IMR-90 (cell line): ENCODE measurements at regions not wholly inside any gene's neighbourhood (a gene's known extent, or its start where the extent isn't known, plus 50 kb on each side); places are given as distances from the start of the nearest gene placed in this dataset.

ENCODE experiments used
- ATAC-seq: fragments of 200-7000 bp; cut with Tn5 transposase; 2 replicates; pipeline ENCODE4 v1.9.1; 2020; ENCODE audit warnings: low read depth, mild to moderate bottlenecking, moderate library complexity
- BruUV-seq: library from RNA; stranded (reverse); fragments of 400-500 nt; replicated peaks from 2 replicates; lab custom pipeline; 2021; lab: Mats Ljungman, UMichigan
- CTCF ChIA-PET: fragments of 300-600 bp; formaldehyde crosslinking; extraction: SDS; loops from one replicate; lab custom pipeline; 2021; ENCODE audit warnings: antibody characterized with exemption; lab: Yijun Ruan, JAX
- POLR2A ChIA-PET: fragments of 300-600 bp; sonication (Branson Sonifier 250); formaldehyde crosslinking; loops from one replicate; lab custom pipeline; 2022; ENCODE audit warnings: antibody characterized with exemption; ENCODE audit not compliant: unreplicated experiment; lab: Charles Lee
- DNase-seq: peaks from one replicate; pipeline ENCODE4 v3.0.0; 2013
- H2AFZ ChIP-seq: replicated peaks from 2 replicates; pipeline ENCODE3; 2013; ENCODE audit warnings: low read length, mild to moderate bottlenecking; ENCODE audit not compliant: poor library complexity
- H2AK5ac ChIP-seq: 2 replicates; pipeline ENCODE4 v1.6.1; 2013; ENCODE audit warnings: low read depth, low read length, inconsistent platforms
- H2AK9ac ChIP-seq: replicated peaks from 2 replicates; pipeline ENCODE3; 2013; ENCODE audit warnings: mild to moderate bottlenecking, low read depth, low read length, moderate library complexity; ENCODE audit not compliant: poor library complexity
- H2BK120ac ChIP-seq: 2 replicates; pipeline ENCODE4 v1.6.1; 2013; ENCODE audit warnings: low read depth, low read length, inconsistent platforms
- H2BK15ac ChIP-seq: 3 replicates; pipeline ENCODE4 v1.6.1; 2013; ENCODE audit warnings: low read depth, low read length, inconsistent platforms
- H2BK20ac ChIP-seq: 2 replicates; pipeline ENCODE4 v1.6.1; 2013; ENCODE audit warnings: low read depth, mild to moderate bottlenecking, inconsistent platforms, low read length, moderate library complexity
- H2BK5ac ChIP-seq: 2 replicates; pipeline ENCODE4 v1.6.1; 2013; ENCODE audit warnings: mild to moderate bottlenecking, low read depth, low read length, inconsistent platforms; ENCODE audit not compliant: poor library complexity, severe bottlenecking
- H3K14ac ChIP-seq: replicated peaks from 2 replicates; pipeline ENCODE4 v1.6.1; 2013; ENCODE audit warnings: low read depth, low read length, inconsistent platforms
- H3K18ac ChIP-seq: 2 replicates; pipeline ENCODE4 v1.6.1; 2013; ENCODE audit warnings: low read depth, low read length, control low read depth
- H3K23ac ChIP-seq: 2 replicates; pipeline ENCODE4 v1.6.1; 2013; ENCODE audit warnings: low read depth, low read length, inconsistent platforms
- H3K27ac ChIP-seq: 2 replicates; pipeline ENCODE4 v1.5.1; 2013; ENCODE audit warnings: mild to moderate bottlenecking, control low read depth, low read length; ENCODE audit not compliant: insufficient read depth
- H3K27me3 ChIP-seq: 2 replicates; pipeline ENCODE4 v1.6.1; 2013; ENCODE audit warnings: low read length; ENCODE audit not compliant: control insufficient read depth, insufficient read depth
- H3K36me3 ChIP-seq: 2 replicates; pipeline ENCODE4 v1.6.1; 2013; ENCODE audit warnings: low read length, mixed read lengths; ENCODE audit not compliant: control insufficient read depth, insufficient read depth
- H3K4ac ChIP-seq: 2 replicates; pipeline ENCODE4 v1.6.1; 2013; ENCODE audit warnings: low read depth, low read length, inconsistent platforms
- H3K4me1 ChIP-seq: 2 replicates; pipeline ENCODE4 v1.6.1; 2013; ENCODE audit warnings: low read length, mixed read lengths; ENCODE audit not compliant: control insufficient read depth, insufficient read depth
- H3K4me2 ChIP-seq: 2 replicates; pipeline ENCODE4 v1.6.1; 2013; ENCODE audit warnings: low read depth, mild to moderate bottlenecking, control low read depth, low read length, moderate library complexity
- H3K4me3 ChIP-seq: 2 replicates; pipeline ENCODE4 v1.5.1; 2013; ENCODE audit warnings: low read depth, mild to moderate bottlenecking, control low read depth, low read length, moderate library complexity; ENCODE audit not compliant: insufficient read depth
- H3K56ac ChIP-seq: 2 replicates; pipeline ENCODE4 v1.6.1; 2013; ENCODE audit warnings: low read length, inconsistent platforms; ENCODE audit not compliant: insufficient read depth; ENCODE audit errors: extremely low read depth
- H3K79me1 ChIP-seq, 2 experiments: 2 replicates each; pipeline ENCODE4 v1.6.1; 2013; ENCODE audit warnings: low read length in 2 of 2, inconsistent platforms in 1 of 2, low read depth in 1 of 2
- H3K9ac ChIP-seq: 2 replicates; pipeline ENCODE4 v1.6.1; 2013; ENCODE audit warnings: low read depth, low read length, control low read depth
- H3K9me1 ChIP-seq: 2 replicates; pipeline ENCODE4 v1.6.1; 2013; ENCODE audit warnings: low read length, inconsistent platforms; ENCODE audit not compliant: insufficient read depth
- H3K9me3 ChIP-seq: 2 replicates; pipeline ENCODE4 v1.6.1; 2013; ENCODE audit warnings: low read length; ENCODE audit not compliant: control insufficient read depth, insufficient read depth
- H4K20me1 ChIP-seq: 2 replicates; pipeline ENCODE4 v1.6.1; 2013; ENCODE audit warnings: low read length, inconsistent platforms; ENCODE audit not compliant: insufficient read depth
- H4K5ac ChIP-seq: 2 replicates; pipeline ENCODE4 v1.6.1; 2013; ENCODE audit warnings: mild to moderate bottlenecking, low read depth, low read length, control low read depth
- H4K8ac ChIP-seq, 2 experiments: 2 replicates each; pipeline ENCODE4 v1.6.1; 2013; ENCODE audit warnings: low read depth in 2 of 2, low read length in 2 of 2, control low read depth in 1 of 2, inconsistent platforms in 1 of 2
- H4K91ac ChIP-seq: 2 replicates; pipeline ENCODE4 v1.6.1; 2013; ENCODE audit warnings: low read depth, low read length, inconsistent platforms; ENCODE audit not compliant: insufficient read depth
- BHLHE40 ChIP-seq: fragments of 150-350 bp; IDR thresholded peaks from 2 replicates; pipeline ENCODE4 v1.6.1; 2016; ENCODE audit warnings: mild to moderate bottlenecking, low read depth, low read length
- CEBPB ChIP-seq: IDR thresholded peaks from 2 replicates; pipeline ENCODE4 v1.6.1; 2012; ENCODE audit warnings: low read depth, low read length, improper control_type of control experiment
- CHD1 ChIP-seq: IDR thresholded peaks from 2 replicates; pipeline ENCODE4 v1.6.1; 2012; ENCODE audit warnings: low read depth, low read length, improper control_type of control experiment
- FOS ChIP-seq: fragments of 150-350 bp; IDR thresholded peaks from 2 replicates; pipeline ENCODE4 v1.6.1; 2016; ENCODE audit warnings: low read depth, low read length
- MAFK ChIP-seq: IDR thresholded peaks from 2 replicates; pipeline ENCODE4 v1.6.1; 2012; ENCODE audit warnings: low read depth, low read length, improper control_type of control experiment
- MAZ ChIP-seq: IDR thresholded peaks from 2 replicates; pipeline ENCODE4 v1.6.1; 2012; ENCODE audit warnings: low read depth, mild to moderate bottlenecking, low read length, improper control_type of control experiment, moderate library complexity, borderline replicate concordance
- MXI1 ChIP-seq: IDR thresholded peaks from 2 replicates; pipeline ENCODE4 v1.6.1; 2012; ENCODE audit warnings: low read depth, mild to moderate bottlenecking, low read length, moderate library complexity, borderline replicate concordance
- NFE2L2 ChIP-seq: fragments of 150-350 bp; IDR thresholded peaks from 2 replicates; pipeline ENCODE4 v1.6.1; 2016; ENCODE audit warnings: low read depth, mild to moderate bottlenecking, low read length
- POLR2A ChIP-seq: IDR thresholded peaks from 2 replicates; pipeline ENCODE4 v1.6.1; 2012; ENCODE audit warnings: mild to moderate bottlenecking, low read depth, low read length
- RAD21 ChIP-seq: IDR thresholded peaks from 2 replicates; pipeline ENCODE4 v1.6.1; 2012; ENCODE audit warnings: low read length, improper control_type of control experiment
- RCOR1 ChIP-seq: IDR thresholded peaks from 2 replicates; pipeline ENCODE4 v1.6.1; 2012; ENCODE audit warnings: mild to moderate bottlenecking, low read length, improper control_type of control experiment; ENCODE audit not compliant: insufficient replicate concordance
- RFX5 ChIP-seq: IDR thresholded peaks from 2 replicates; pipeline ENCODE4 v1.8.0; 2012; ENCODE audit warnings: low read depth, mild to moderate bottlenecking, low read length, moderate library complexity
- SMC3 ChIP-seq: fragments of 150-350 bp; IDR thresholded peaks from 2 replicates; pipeline ENCODE4 v1.6.1; 2016; ENCODE audit warnings: low read depth, mild to moderate bottlenecking, antibody characterized with exemption, low read length, moderate library complexity
- WGBS, 2 experiments: methylation state at CpG; one replicate each; pipeline versions ENCODE4 v1.1.5 to v1.1.7; 2013; ENCODE audit warnings: missing lambda C conversion rate in 2 of 2; ENCODE audit not compliant: insufficient read length in 1 of 2; ENCODE audit errors: extremely low coverage in 2 of 2; 5-methylcytosine and 5-hydroxymethylcytosine counted together
- dilution Hi-C: fragments of 300-500 bp; cut with HindIII; formaldehyde crosslinking; loops from one replicate; pipeline ENCODE4 v1.14.3; 2018; ENCODE audit warnings: low sequenced_read_pairs; ENCODE audit not compliant: unreplicated experiment
- in situ Hi-C: fragments of 300-500 bp; cut with MboI; formaldehyde crosslinking; loops from 3 replicates; pipeline ENCODE4 v1.14.3; 2019; ENCODE audit warnings: low sequenced_read_pairs, inconsistent platforms, mixed read lengths
- intact Hi-C: fragments of 100-400 bp; cut with micrococcal nuclease; formaldehyde crosslinking; loops from 2 replicates; pipeline ENCODE4 v1.10.0; 2022
- TF ChIP-seq, protein P1 (sequence below): fragments of 150-350 bp; IDR thresholded peaks from 2 replicates; pipeline ENCODE4 v1.6.1; 2016; ENCODE audit warnings: low read depth, mild to moderate bottlenecking, low read length, moderate library complexity, borderline replicate concordance
- TF ChIP-seq, protein P2 (sequence below): conservative IDR thresholded peaks from 2 replicates; pipeline ENCODE4 v1.5.1; 2012; ENCODE audit warnings: mild to moderate bottlenecking, low read depth, low read length, improper control_type of control experiment
- TF ChIP-seq, protein P3 (sequence below): fragments of 150-350 bp; IDR thresholded peaks from 2 replicates; pipeline ENCODE4 v1.6.1; 2017; ENCODE audit warnings: mild to moderate bottlenecking, antibody characterized with exemption, low read length, low read depth

DNA sequence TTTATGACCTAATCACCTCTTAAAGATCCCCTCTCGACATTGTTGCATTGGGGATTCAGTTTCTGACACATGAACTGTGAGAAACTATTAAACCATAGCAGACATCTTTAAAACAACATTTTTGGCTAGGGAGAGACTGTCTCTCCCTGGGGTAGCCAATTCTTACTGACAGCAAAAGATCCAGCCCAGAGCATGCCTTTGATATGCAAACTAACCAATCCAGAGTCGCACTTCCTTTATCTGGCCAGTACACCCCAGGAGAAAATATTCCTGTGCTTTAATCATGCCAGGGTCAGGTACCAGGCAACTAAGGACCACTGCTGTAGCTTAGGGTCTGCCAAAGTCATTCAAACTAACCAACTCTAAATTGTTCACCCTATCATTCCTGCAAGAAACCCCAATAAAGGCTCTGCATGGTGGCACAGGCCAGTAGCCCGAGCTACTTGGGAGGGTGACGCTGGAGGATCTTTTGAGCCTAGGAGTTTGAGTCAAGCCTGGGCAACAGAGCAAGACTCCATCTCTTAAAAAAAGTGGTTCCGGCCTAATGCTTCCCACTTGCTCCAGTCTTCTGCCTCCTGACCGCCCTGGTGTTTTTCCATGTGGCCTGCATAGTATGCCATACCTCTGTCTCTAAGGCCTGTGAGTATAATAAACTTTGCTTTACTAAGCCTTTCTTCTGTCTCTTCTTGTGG lies 62.3 kb upstream of the DAPK1 start:
- Histone ChIP-seq H2AK5ac (no peak overlapping the region), H3K79me1 (no peaks in the 10 kb centered on the region), H2BK5ac (no peak overlapping the region), H2BK20ac (no peak overlapping the region), H4K20me1 (no peaks in the 10 kb centered on the region), H3K27ac (no peak overlapping the region), H4K91ac (no peak overlapping the region), H3K4me2 (no peak overlapping the region), H2AFZ (no peak overlapping the region), H3K14ac (no peak overlapping the region), H3K4ac (no peak overlapping the region), H3K9me1 (no peaks in the 10 kb centered on the region), H3K18ac (no peak overlapping the region), H3K9ac (no peak overlapping the region), H4K8ac (no peak overlapping the region), H3K56ac (no peak overlapping the region), H2AK9ac (no peak overlapping the region), H4K5ac (no peak overlapping the region), H3K4me3 (no peak overlapping the region), H3K4me1 (no peaks in the 10 kb centered on the region), H3K9me3 (no peaks in the 10 kb centered on the region), H3K27me3 (no peaks in the 10 kb centered on the region; the same call in 1 of the 2 replicates), H3K23ac (no peak overlapping the region), H2BK15ac (no peak overlapping the region), H3K36me3 (no peaks in the 10 kb centered on the region), H2BK120ac (no peak overlapping the region)
- intact Hi-C loops, result no loop called here
- in situ Hi-C loops, result no loop called here
- ChIA-PET POLR2A (no interaction called here), CTCF (no interaction called here)
- WGBS, 2 experiments, result no CpG with 5 or more reads among the region's 6 CpGs
- BruUV-seq, result no TSS peak
- DNase-seq (no peak), ATAC-seq (no peak)
- TF ChIP-seq, protein P1, sequence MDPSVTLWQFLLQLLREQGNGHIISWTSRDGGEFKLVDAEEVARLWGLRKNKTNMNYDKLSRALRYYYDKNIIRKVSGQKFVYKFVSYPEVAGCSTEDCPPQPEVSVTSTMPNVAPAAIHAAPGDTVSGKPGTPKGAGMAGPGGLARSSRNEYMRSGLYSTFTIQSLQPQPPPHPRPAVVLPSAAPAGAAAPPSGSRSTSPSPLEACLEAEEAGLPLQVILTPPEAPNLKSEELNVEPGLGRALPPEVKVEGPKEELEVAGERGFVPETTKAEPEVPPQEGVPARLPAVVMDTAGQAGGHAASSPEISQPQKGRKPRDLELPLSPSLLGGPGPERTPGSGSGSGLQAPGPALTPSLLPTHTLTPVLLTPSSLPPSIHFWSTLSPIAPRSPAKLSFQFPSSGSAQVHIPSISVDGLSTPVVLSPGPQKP, result no peak
- TF ChIP-seq FOS (no peak), RAD21 (no peak), SMC3 (no peak), MAFK (no peak), CHD1 (no peak), BHLHE40 (no peak), RCOR1 (no peak), POLR2A (no peak), MXI1 (no peak), NFE2L2 (no peak), RFX5 (no peak), CEBPB (no peak), MAZ (no peak)
- TF ChIP-seq, protein P2, sequence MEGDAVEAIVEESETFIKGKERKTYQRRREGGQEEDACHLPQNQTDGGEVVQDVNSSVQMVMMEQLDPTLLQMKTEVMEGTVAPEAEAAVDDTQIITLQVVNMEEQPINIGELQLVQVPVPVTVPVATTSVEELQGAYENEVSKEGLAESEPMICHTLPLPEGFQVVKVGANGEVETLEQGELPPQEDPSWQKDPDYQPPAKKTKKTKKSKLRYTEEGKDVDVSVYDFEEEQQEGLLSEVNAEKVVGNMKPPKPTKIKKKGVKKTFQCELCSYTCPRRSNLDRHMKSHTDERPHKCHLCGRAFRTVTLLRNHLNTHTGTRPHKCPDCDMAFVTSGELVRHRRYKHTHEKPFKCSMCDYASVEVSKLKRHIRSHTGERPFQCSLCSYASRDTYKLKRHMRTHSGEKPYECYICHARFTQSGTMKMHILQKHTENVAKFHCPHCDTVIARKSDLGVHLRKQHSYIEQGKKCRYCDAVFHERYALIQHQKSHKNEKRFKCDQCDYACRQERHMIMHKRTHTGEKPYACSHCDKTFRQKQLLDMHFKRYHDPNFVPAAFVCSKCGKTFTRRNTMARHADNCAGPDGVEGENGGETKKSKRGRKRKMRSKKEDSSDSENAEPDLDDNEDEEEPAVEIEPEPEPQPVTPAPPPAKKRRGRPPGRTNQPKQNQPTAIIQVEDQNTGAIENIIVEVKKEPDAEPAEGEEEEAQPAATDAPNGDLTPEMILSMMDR, result no peak
- TF ChIP-seq, protein P3, sequence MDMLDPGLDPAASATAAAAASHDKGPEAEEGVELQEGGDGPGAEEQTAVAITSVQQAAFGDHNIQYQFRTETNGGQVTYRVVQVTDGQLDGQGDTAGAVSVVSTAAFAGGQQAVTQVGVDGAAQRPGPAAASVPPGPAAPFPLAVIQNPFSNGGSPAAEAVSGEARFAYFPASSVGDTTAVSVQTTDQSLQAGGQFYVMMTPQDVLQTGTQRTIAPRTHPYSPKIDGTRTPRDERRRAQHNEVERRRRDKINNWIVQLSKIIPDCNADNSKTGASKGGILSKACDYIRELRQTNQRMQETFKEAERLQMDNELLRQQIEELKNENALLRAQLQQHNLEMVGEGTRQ, result no peak
- dilution Hi-C loops, result no loop called here
